Mucosa of rectum (tissue), 2 donors: ENCODE measurements at regions not wholly inside any gene's neighbourhood (a gene's known extent, or its start where the extent isn't known, plus 50 kb on each side); places are given as distances from the start of the nearest gene placed in this dataset.
"Not testable (repeated sequence)": the region's sequence is repeated elsewhere in the genome, so short reads cannot be mapped to it uniquely, and the experiment has no call there.

Source experiments
- H3K27ac ChIP-seq, 2 donors: one replicate each; pipeline ENCODE4 v1.7.0; 2013; ENCODE audit warnings: inconsistent platforms in 2 of 2, low read depth in 2 of 2, low read length in 2 of 2
- H3K27me3 ChIP-seq, 2 donors: one replicate each; pipeline ENCODE4 v1.7.0; 2013; ENCODE audit warnings: low read length in 2 of 2; ENCODE audit not compliant: control insufficient read depth in 2 of 2, insufficient read depth in 2 of 2
- H3K36me3 ChIP-seq, 2 donors: one replicate each; pipeline ENCODE4 v1.7.0; 2013; ENCODE audit warnings: low read length in 2 of 2; ENCODE audit not compliant: control insufficient read depth in 2 of 2, insufficient read depth in 2 of 2
- H3K4me1 ChIP-seq, 2 donors: one replicate each; pipeline ENCODE4 v1.7.0; 2013; ENCODE audit warnings: low read length in 2 of 2, mild to moderate bottlenecking in 1 of 2; ENCODE audit not compliant: control insufficient read depth in 2 of 2, insufficient read depth in 2 of 2
- H3K4me3 ChIP-seq, 2 donors: one replicate each; pipeline ENCODE4 v1.7.0; 2013; ENCODE audit warnings: low read length in 2 of 2
- H3K9ac ChIP-seq, 2 donors: one replicate each; pipeline ENCODE4 v1.7.0; 2013; ENCODE audit warnings: low read length in 2 of 2, low read depth in 1 of 2, mild to moderate bottlenecking in 1 of 2
- H3K9me3 ChIP-seq, 2 donors: one replicate each; pipeline ENCODE4 v1.7.0; 2013; ENCODE audit warnings: low read length in 2 of 2; ENCODE audit not compliant: control insufficient read depth in 2 of 2
- donor health status: healthy.
- donor health status: Normal muscosa, but diverticular disease.

GRCh38 chr2:57693177-57693576, 353.4 kb upstream of the VRK2 start:
- Histone ChIP-seq H3K36me3 (no peaks in the 10 kb centered on the region), H3K9ac (no peak overlapping the region), H3K4me1 (no peaks in the 10 kb centered on the region), H3K4me3 (no peak overlapping the region), H3K9me3 (no peaks in the 10 kb centered on the region), H3K27ac (no peak overlapping the region), H3K27me3 (no peaks in the 10 kb centered on the region)

- Histone ChIP-seq H3K9ac (no peak overlapping the region), H3K9me3 (no peaks in the 10 kb centered on the region), H3K4me1 (no peaks in the 10 kb centered on the region), H3K36me3 (no peaks in the 10 kb centered on the region), H3K4me3 (no peak overlapping the region), H3K27ac (no peak overlapping the region), H3K27me3 (no peaks in the 10 kb centered on the region)
These were observed 352.6 kb upstream of the VRK2 start for GRCh38 chr2:57693965-57694364.

- H3K4me3 ChIP-seq, result no peak overlapping the region
- no peak overlapping the region for H3K9ac ChIP-seq
- no peaks in the 10 kb centered on the region for H3K4me1 ChIP-seq
- no peaks in the 10 kb centered on the region for H3K9me3 ChIP-seq
- H3K27me3 ChIP-seq, result no peaks in the 10 kb centered on the region
- H3K27ac ChIP-seq, result no peak overlapping the region
- H3K36me3 ChIP-seq, result no peaks in the 10 kb centered on the region
These were observed 350.6 kb upstream of the VRK2 start for GRCh38 chr2:57696016-57696415.

- Histone ChIP-seq H3K4me3 (no peak overlapping the region), H3K9ac (no peak overlapping the region), H3K9me3 (no peaks in the 10 kb centered on the region), H3K4me1 (no peaks in the 10 kb centered on the region), H3K36me3 (no peaks in the 10 kb centered on the region), H3K27me3 (no peaks in the 10 kb centered on the region), H3K27ac (no peak overlapping the region)
These were observed 348.2 kb upstream of the VRK2 start for GRCh38 chr2:57698392-57698791.

GRCh38 chr2:57698935-57699449, 347.6 kb upstream of the VRK2 start:
- Histone ChIP-seq H3K4me3 (no peak overlapping the region), H3K9ac (no peak overlapping the region), H3K9me3 (no peaks in the 10 kb centered on the region), H3K27ac (no peak overlapping the region), H3K4me1 (no peaks in the 10 kb centered on the region), H3K36me3 (no peaks in the 10 kb centered on the region), H3K27me3 (no peaks in the 10 kb centered on the region)

- Histone ChIP-seq H3K27ac (no peak overlapping the region), H3K9me3 (no peaks in the 10 kb centered on the region), H3K4me1 (no peaks in the 10 kb centered on the region), H3K9ac (no peak overlapping the region), H3K36me3 (no peaks in the 10 kb centered on the region), H3K27me3 (no peaks in the 10 kb centered on the region), H3K4me3 (no peak overlapping the region)
These were observed 345.2 kb upstream of the VRK2 start for GRCh38 chr2:57701391-57701791.

GRCh38 chr2:57703407-57703806, 343.2 kb upstream of the VRK2 start:
- Histone ChIP-seq H3K27ac (no peak overlapping the region), H3K27me3 (no peaks in the 10 kb centered on the region), H3K9me3 (no peaks in the 10 kb centered on the region), H3K36me3 (no peaks in the 10 kb centered on the region), H3K4me3 (no peak overlapping the region), H3K4me1 (no peaks in the 10 kb centered on the region), H3K9ac (no peak overlapping the region)

- H3K9ac ChIP-seq, H3K9me3 ChIP-seq, H3K27me3 ChIP-seq, H3K27ac ChIP-seq, H3K36me3 ChIP-seq, H3K4me1 ChIP-seq, H3K4me3 ChIP-seq: not testable (repeated sequence)
These were observed 338.8 kb upstream of the VRK2 start for GRCh38 chr2:57707794-57708193.

- Histone ChIP-seq H3K27me3 (no peaks in the 10 kb centered on the region), H3K27ac (no peak overlapping the region), H3K4me1 (no peaks in the 10 kb centered on the region), H3K9ac (no peak overlapping the region), H3K36me3 (no peaks in the 10 kb centered on the region), H3K4me3 (no peak overlapping the region), H3K9me3 (no peaks in the 10 kb centered on the region)
These were observed 334.6 kb upstream of the VRK2 start for GRCh38 chr2:57711991-57712390.

- Histone ChIP-seq H3K9me3 (no peaks in the 10 kb centered on the region), H3K27me3 (no peaks in the 10 kb centered on the region), H3K4me3 (peak overlapping the region in 1 of 2 donors; percentile 4), H3K4me1 (no peaks in the 10 kb centered on the region), H3K36me3 (no peaks in the 10 kb centered on the region), H3K9ac (no peak overlapping the region), H3K27ac (no peak overlapping the region)
These were observed 325.6 kb upstream of the VRK2 start for GRCh38 chr2:57720728-57721627.
